WTC11 (cell line): ENCODE measurements at regions not wholly inside any gene's neighbourhood (a gene's known extent, or its start where the extent isn't known, plus 50 kb on each side); places are given as distances from the start of the nearest gene placed in this dataset.

Experiments used
- FOXK1 ChIP-seq: sonication (generic); formaldehyde crosslinking; IDR thresholded peaks from 2 replicates; pipeline ENCODE4 v1.8.0; 2022; ENCODE audit warnings: mild to moderate bottlenecking, moderate library complexity, missing genetic modification reagents
- TCF7 ChIP-seq: sonication (generic); formaldehyde crosslinking; IDR thresholded peaks from 2 replicates; pipeline ENCODE4 v1.8.0; 2022; ENCODE audit warnings: mild to moderate bottlenecking, low read depth, missing genetic modification reagents, moderate library complexity
- TF ChIP-seq, protein P1 (sequence below): fragments of 200-600 bp; IDR thresholded peaks from 2 replicates; pipeline ENCODE4 v1.8.0; 2022; ENCODE audit warnings: antibody characterized with exemption
- TF ChIP-seq, protein P2 (sequence below): sonication (generic); formaldehyde crosslinking; IDR thresholded peaks from 2 replicates; pipeline ENCODE4 v1.8.1; 2022; ENCODE audit warnings: low read depth, missing genetic modification reagents, borderline replicate concordance

DNA sequence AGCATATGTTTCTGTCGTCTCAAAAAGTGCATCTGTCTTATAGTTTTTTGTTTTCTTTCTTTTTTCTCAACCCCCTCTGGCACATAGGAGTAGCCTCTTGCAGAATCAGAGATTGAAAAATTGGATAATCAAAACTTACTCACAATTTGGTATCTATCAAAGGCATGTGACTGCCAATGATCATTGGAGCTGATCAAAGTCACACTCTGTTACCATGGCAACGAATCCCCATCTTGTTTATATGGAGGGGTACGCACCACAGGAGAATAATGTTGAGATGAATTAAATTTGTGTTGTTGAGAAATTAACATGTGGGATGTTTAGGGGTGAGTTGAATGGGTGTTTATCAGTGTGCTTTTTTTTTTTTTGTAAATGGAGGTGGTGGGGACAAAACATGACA lies 458.3 kb upstream of the FANCL start:
- TF ChIP-seq, protein P1, sequence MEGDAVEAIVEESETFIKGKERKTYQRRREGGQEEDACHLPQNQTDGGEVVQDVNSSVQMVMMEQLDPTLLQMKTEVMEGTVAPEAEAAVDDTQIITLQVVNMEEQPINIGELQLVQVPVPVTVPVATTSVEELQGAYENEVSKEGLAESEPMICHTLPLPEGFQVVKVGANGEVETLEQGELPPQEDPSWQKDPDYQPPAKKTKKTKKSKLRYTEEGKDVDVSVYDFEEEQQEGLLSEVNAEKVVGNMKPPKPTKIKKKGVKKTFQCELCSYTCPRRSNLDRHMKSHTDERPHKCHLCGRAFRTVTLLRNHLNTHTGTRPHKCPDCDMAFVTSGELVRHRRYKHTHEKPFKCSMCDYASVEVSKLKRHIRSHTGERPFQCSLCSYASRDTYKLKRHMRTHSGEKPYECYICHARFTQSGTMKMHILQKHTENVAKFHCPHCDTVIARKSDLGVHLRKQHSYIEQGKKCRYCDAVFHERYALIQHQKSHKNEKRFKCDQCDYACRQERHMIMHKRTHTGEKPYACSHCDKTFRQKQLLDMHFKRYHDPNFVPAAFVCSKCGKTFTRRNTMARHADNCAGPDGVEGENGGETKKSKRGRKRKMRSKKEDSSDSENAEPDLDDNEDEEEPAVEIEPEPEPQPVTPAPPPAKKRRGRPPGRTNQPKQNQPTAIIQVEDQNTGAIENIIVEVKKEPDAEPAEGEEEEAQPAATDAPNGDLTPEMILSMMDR, result no peak
- TF ChIP-seq, protein P2, sequence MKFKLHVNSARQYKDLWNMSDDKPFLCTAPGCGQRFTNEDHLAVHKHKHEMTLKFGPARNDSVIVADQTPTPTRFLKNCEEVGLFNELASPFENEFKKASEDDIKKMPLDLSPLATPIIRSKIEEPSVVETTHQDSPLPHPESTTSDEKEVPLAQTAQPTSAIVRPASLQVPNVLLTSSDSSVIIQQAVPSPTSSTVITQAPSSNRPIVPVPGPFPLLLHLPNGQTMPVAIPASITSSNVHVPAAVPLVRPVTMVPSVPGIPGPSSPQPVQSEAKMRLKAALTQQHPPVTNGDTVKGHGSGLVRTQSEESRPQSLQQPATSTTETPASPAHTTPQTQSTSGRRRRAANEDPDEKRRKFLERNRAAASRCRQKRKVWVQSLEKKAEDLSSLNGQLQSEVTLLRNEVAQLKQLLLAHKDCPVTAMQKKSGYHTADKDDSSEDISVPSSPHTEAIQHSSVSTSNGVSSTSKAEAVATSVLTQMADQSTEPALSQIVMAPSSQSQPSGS (CRISPR knock-in tag), result no peak
- TF ChIP-seq TCF7 (CRISPR knock-in tag) (no peak), FOXK1 (CRISPR knock-in tag) (no peak)
